Upper lobe of right lung (tissue), 1 donor: ENCODE measurements at regions not wholly inside any gene's neighbourhood (a gene's known extent, or its start where the extent isn't known, plus 50 kb on each side); places are given as distances from the start of the nearest gene placed in this dataset.

Experiments used
- ATAC-seq: fragments of 200-7000 bp; cut with Tn5 transposase; one replicate; pipeline ENCODE4 v1.9.1; 2020; ENCODE audit warnings: mild to moderate bottlenecking, moderate library complexity
- DNase-seq: peaks from one replicate; pipeline ENCODE4 v3.0.0-alpha.2; 2020
- H3K27ac ChIP-seq: fragments of 200-600 bp; one replicate; pipeline ENCODE4 v1.8.0; 2022
- H3K27me3 ChIP-seq: fragments of 200-600 bp; one replicate; pipeline ENCODE4 v1.8.0; 2022; ENCODE audit warnings: mild to moderate bottlenecking
- H3K36me3 ChIP-seq: fragments of 200-600 bp; one replicate; pipeline ENCODE4 v1.8.0; 2022
- H3K4me1 ChIP-seq: fragments of 200-600 bp; one replicate; pipeline ENCODE4 v1.8.0; 2022
- H3K4me3 ChIP-seq: fragments of 200-600 bp; one replicate; pipeline ENCODE4 v1.8.0; 2022; ENCODE audit warnings: mild to moderate bottlenecking
- H3K9me3 ChIP-seq: fragments of 200-600 bp; one replicate; pipeline ENCODE4 v1.8.0; 2022
- CTCF ChIP-seq: fragments of 200-600 bp; IDR thresholded peaks from one replicate; pipeline ENCODE4 v1.8.0; 2022; ENCODE audit warnings: antibody characterized with exemption
- intact Hi-C: fragments of 100-400 bp; cut with DNase I; formaldehyde crosslinking; loops from one replicate; pipeline ENCODE4 v1.11.0; 2022
- donor health status: DM: no; HTN: yes; CAD: no; lungs with severe emphysema.

GRCh38 chr7:69349291-69349690 lies 249.0 kb upstream of the AUTS2 start:
- ATAC-seq: no peak
- intact Hi-C loops: no loop called here
- Histone ChIP-seq H3K9me3 (no peaks in the 10 kb centered on the region), H3K36me3 (no peaks in the 10 kb centered on the region), H3K4me1 (no peaks in the 10 kb centered on the region), H3K27ac (no peak overlapping the region), H3K27me3 (no peaks in the 10 kb centered on the region), H3K4me3 (no peak overlapping the region)
- TF ChIP-seq CTCF: no peak
- DNase-seq: no peak

- Histone ChIP-seq H3K36me3 (no peaks in the 10 kb centered on the region), H3K9me3 (no peaks in the 10 kb centered on the region), H3K27ac (no peak overlapping the region), H3K27me3 (no peaks in the 10 kb centered on the region), H3K4me3 (no peak overlapping the region), H3K4me1 (no peaks in the 10 kb centered on the region)
- no peak for ATAC-seq
- intact Hi-C loops: no loop called here
- DNase-seq: no peak
- TF ChIP-seq CTCF: no peak
These were observed 240.0 kb upstream of the AUTS2 start for GRCh38 chr7:69358163-69358821.

GRCh38 chr7:69359003-69359700 lies 239.1 kb upstream of the AUTS2 start:
- no peak for TF ChIP-seq CTCF
- ATAC-seq: no peak
- H3K27ac ChIP-seq: no peak overlapping the region
- H3K4me3 ChIP-seq: no peak overlapping the region
- intact Hi-C loops: no loop called here
- no peaks in the 10 kb centered on the region for H3K4me1 ChIP-seq
- no peaks in the 10 kb centered on the region for H3K9me3 ChIP-seq
- no peak for DNase-seq
- H3K36me3 ChIP-seq: no peaks in the 10 kb centered on the region
- H3K27me3 ChIP-seq: no peaks in the 10 kb centered on the region

GRCh38 chr7:69360913-69361312 lies 237.4 kb upstream of the AUTS2 start:
- H3K9me3 ChIP-seq: no peaks in the 10 kb centered on the region
- no peaks in the 10 kb centered on the region for H3K27me3 ChIP-seq
- no peak for TF ChIP-seq CTCF
- intact Hi-C loops: no loop called here
- no peak overlapping the region for H3K4me3 ChIP-seq
- ATAC-seq (no peak), DNase-seq (no peak)
- no peak overlapping the region for H3K27ac ChIP-seq
- H3K36me3 ChIP-seq: no peaks in the 10 kb centered on the region
- no peaks in the 10 kb centered on the region for H3K4me1 ChIP-seq

- H3K9me3 ChIP-seq: no peaks in the 10 kb centered on the region
- DNase-seq: no peak
- H3K36me3 ChIP-seq: no peaks in the 10 kb centered on the region
- no peaks in the 10 kb centered on the region for H3K4me1 ChIP-seq
- ATAC-seq: no peak
- no peak overlapping the region for H3K4me3 ChIP-seq
- intact Hi-C loops: no loop called here
- H3K27me3 ChIP-seq: no peaks in the 10 kb centered on the region
- no peak overlapping the region for H3K27ac ChIP-seq
- no peak for TF ChIP-seq CTCF
These were observed 235.1 kb upstream of the AUTS2 start for GRCh38 chr7:69363136-69363535.
